ENCODE measurements at regions not wholly inside any gene's neighbourhood (a gene's known extent, or its start where the extent isn't known, plus 50 kb on each side); places are given as distances from the start of the nearest gene placed in this dataset.

DNA sequence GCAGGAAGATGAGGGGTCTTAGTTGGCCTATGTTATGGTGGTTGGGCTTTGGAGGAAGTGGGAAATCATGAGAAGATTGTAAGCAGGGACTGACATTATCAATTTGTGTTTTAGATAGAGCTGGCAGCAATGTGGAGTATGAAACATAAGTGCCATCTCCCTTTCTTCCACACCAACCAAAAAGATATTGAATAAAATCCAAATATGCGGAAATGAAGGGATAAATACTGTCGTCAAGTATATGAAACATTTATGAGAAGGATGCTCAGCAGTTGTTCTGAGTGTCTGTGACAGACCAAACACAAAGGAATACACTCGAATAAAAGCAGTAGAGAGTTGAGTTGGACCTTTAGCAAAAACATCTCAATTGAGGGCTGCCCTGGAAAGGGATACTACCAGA is 1090.0 kb upstream of the ZEB2 start:
- TF ChIP-seq, protein P1, sequence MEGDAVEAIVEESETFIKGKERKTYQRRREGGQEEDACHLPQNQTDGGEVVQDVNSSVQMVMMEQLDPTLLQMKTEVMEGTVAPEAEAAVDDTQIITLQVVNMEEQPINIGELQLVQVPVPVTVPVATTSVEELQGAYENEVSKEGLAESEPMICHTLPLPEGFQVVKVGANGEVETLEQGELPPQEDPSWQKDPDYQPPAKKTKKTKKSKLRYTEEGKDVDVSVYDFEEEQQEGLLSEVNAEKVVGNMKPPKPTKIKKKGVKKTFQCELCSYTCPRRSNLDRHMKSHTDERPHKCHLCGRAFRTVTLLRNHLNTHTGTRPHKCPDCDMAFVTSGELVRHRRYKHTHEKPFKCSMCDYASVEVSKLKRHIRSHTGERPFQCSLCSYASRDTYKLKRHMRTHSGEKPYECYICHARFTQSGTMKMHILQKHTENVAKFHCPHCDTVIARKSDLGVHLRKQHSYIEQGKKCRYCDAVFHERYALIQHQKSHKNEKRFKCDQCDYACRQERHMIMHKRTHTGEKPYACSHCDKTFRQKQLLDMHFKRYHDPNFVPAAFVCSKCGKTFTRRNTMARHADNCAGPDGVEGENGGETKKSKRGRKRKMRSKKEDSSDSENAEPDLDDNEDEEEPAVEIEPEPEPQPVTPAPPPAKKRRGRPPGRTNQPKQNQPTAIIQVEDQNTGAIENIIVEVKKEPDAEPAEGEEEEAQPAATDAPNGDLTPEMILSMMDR (IDR thresholded peaks at IDR 0.05; ENCODE audit: insufficient read depth, low read length) = no peak
- no peak for TF ChIP-seq POLR2AphosphoS5 (IDR thresholded peaks at IDR 0.05; ENCODE audit: low read depth)

All from HL-60 (cell line).